Stimulated activated CD8-positive, alpha-beta memory T cell treated with anti-CD3 and anti-CD28 coated beads, Interleukin-12 subunit alpha, Interleukin-12 subunit beta, amount 100 ng/mL, for 1 hour (primary cell): ENCODE measurements at regions not wholly inside any gene's neighbourhood (a gene's known extent, or its start where the extent isn't known, plus 50 kb on each side); places are given as distances from the start of the nearest gene placed in this dataset.

ENCODE experiments used
- DNase-seq: peaks from one replicate; pipeline ENCODE4 v3.0.0-alpha.2; 2020; ENCODE audit warnings: low read depth

- DNase-seq, result no peak
Observed at GRCh38 chr17:5694551-5694950, 110.2 kb upstream of the NLRP1 start.

DNA sequence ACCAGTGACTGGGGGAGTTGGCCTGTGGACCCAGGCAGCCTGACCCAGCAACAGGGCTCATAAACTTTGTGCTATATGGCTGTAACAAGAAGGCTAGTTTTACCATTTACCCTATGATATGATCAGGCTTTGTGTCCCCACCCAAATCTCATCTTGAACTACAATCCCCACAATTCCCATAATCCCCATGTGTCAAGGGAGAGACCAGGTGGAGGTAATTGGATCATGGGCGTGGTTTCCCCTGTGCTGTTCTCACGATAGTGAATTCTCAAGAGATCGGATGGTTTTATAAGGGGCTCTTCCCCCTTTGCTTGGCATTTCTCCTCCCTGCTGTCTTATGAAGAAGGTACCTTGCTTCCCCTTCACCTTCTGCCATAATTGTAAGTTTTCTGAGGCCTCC lies 111.2 kb upstream of the NLRP1 start:
- DNase-seq, result no peak

DNA sequence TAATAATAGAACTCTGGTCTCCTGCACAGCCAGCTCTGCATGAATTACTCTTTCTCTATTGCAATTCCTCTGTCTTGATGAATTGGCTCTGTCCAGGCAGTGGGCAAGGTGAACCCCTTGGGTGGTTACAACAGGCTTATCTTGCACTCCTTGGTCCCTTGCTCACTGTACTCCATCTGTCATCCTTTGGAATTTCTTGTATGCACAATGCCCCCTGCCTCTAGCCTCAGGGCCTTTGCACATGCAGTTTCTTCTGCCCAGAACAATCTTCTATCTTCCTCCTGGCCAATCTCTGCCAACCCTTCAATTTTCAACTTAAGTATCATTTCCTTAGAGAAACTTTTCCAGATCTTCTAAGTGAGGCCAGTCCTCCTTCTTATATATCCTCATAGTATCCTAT lies 114.7 kb upstream of the NLRP1 start:
- DNase-seq, result no peak

DNA sequence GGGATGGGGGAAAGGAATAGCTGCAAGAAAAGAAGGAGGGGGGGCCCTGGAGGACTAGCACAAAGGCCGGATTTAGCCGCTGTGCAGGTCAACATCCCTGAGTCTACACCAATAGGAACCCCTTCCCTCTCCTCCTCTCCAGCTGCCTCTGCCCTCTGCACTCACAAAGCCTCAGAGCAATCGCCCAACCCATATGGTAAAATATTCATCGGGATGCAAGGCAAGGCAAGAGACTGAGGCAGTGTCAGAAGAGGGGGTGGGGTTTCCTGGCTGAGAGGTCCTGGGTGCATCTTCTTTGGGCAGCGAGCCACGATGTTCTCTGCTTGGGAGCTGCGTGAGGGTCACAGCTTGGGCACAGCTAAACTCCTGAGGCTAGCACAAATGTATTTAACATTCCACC lies 115.5 kb upstream of the NLRP1 start:
- DNase-seq, result no peak

- DNase-seq, result no peak
Observed at GRCh38 chr17:5700745-5701144, 116.4 kb upstream of the NLRP1 start.

DNA sequence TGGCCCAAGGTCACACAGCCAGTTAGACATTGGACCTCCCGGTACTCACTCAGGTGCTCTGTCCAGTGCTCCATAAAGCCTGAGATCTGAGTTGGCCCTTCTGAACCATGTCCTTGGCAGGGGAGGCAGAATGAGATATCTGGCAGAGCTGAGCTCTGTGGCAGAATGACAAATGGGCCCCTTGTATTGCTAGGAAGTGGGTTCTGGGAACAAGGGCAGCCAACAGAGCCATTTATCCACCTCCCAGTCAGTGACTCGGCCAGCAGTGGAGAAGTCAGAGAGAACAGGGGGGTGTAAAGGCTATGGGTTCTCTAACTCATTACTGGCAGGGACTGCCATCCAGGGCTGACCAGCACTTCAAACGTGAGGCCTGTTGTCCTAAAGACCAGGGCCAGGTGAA lies 117.1 kb upstream of the NLRP1 start:
- DNase-seq, result no peak

- DNase-seq, result no peak
Observed at GRCh38 chr17:5702951-5703510, 118.7 kb upstream of the NLRP1 start.

GRCh38 chr17:5703736-5704135 lies 119.4 kb upstream of the NLRP1 start:
- DNase-seq, result no peak

DNA sequence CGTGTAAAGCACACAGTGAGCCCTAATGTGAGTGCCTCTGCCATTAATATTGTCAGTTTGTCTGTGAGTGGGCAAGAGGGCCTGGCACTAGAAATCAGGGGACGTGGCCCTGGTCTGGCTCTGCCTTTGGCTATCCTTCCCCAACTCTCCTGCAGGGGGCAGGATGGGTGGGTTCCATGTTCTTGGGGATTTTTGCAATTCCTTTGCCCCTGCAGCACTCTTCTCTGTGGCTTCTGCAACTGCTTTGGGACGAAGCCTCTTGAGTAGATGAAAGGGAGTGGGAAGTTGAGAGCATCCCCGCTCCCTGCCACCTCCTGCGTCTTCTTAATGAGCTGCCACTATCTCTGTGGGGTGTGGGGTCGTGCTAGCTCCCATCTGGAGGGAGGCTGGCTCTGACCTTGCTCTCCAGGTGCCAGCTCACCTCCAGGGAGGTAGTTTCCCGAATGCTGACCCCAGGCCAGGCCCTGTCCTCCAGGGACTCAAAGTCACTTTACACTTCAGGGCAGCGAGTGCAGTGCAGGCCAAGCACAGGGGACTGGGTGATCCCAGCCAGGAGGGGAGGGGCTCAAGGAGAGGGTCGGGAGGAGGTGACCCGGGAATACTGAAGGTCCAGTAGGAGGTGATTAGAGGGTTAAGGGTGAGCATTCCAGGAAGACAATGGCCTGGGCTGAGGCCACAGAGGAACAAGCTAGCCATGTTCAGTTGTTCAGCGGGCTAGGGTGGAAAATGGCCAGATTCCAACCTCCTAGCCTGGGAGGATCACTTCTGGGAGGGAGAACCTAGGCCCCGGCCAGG lies 121.0 kb upstream of the NLRP1 start:
- no peak for DNase-seq

DNA sequence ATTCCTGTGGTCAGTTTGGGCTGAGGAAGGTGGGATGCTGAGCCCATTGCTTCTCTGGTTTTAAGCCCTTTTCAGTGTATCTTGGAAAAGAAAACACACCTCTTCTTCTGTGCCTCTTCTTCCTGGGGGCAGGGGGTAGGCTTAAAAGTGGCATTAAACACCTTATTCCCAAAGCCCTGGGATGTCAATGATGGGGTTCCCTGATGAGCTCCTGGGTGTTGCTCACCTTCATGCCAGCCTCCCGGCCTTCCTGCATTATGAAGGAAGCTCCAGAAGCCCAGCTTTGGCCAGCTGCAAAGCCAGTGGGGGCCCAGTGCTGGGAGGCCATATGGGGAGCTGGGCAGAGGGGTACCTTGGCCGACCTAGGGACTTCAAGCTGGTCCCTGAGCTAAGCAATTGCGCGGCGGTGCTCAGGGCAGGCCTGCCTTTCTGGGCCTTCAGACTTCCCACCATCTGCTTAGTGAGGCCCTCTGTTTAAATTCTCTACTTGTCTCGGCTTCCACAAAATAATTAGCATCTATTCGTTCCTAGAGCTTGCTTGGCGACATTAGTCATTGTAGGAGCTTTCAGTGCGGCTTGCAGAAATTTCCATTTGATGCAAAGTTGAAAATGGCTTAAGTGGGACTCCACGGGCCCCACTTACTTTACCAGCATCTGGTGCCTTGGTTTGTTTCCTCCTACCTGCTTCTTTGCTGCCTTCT lies 121.7 kb upstream of the NLRP1 start:
- no peak for DNase-seq

DNA sequence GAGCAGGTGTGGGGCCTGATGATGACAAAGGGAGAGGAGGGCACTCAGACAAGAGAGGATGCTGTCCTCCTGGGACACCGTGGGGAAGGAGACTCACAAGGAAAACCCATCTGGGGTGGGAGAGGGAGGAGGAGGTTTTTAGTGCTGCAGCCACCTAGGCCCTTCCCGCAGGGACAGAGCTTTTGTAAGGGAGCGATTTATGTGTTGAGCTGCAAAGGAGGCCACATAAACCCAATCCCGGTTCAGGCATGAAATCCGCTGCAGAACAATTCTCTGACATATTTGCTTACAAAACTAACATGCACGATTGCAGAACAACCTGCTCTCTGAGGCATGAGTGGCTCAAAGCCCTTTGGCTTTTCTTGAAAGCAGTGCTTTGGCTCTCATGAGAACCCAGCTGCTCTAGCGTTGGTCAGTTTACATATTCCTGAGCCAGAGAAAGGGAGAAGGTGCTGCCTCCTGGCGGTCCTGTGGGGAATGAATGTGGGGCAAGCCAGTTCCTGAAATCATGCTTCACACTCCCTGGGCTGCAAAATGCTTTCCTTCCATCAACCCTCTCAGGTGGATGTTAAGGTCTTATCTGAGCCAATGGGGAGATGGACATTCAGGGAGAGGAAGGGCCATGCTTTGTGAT lies 122.4 kb upstream of the NLRP1 start:
- peak; percentile 37 for DNase-seq

DNA sequence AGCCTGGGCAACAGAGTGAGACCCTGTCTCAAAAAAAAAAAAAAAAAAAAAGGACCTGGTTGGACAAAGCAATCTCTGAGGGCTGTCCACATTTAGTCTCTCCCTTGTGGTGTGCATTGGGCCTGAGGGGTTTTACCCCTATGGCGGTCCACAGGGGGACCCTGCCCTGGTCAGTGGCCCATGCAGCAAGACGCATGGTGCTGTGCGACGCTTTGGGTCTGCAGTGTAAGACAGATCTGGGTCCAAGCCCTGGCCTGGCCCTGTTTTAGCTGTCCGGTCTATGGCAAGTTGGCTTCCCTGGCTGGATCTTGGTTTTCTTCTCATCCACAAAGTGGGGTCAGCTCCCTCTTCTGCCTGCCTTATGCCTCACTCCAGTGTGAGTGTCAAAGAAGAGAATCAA lies 123.2 kb upstream of the NLRP1 start:
- DNase-seq, result no peak

DNA sequence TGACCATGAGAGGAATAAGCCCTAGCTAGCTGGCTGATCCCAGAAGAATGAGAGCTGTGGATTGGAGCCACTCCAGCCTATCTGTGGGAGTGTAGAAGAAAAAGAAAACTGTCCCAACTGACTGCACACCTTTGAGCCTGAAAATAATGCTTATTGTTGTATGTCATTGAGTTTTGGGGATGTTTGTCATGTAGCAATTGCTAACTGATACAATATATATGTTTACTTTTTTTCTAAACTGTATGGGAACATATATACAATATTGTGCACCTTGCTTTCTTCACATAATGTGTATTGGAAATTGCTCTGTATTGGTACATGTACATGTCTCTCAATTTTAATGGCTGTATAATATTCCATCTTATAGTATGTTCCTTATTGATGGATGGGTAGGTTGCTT lies 124.0 kb upstream of the NLRP1 start:
- no peak for DNase-seq

DNA sequence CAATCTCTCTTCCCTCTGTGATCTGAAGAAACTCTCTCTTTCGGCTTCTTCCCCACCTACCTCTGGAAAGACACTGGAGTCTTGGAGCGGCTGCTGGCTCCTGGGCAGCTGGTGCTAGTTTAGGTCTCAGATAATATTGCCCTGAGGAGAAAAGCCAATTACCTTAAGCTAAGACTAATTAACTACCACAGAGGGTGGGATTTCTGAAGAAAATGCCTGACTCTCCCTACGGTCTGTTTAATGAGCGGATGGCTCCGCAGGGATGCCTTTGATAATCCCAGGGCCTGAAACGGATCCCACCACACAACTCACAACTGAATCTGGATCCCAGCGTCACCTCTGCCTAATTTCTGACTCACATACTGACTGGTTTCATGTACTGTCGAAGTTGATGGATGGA lies 127.0 kb upstream of the NLRP1 start:
- no peak for DNase-seq

GRCh38 chr17:5714993-5715392 lies 130.7 kb upstream of the NLRP1 start:
- no peak for DNase-seq

- DNase-seq, result no peak
Observed at GRCh38 chr17:5715478-5715877, 131.2 kb upstream of the NLRP1 start.

GRCh38 chr17:5718726-5719125 lies 134.4 kb upstream of the NLRP1 start:
- no peak for DNase-seq

GRCh38 chr17:5719976-5720375 lies 135.7 kb upstream of the NLRP1 start:
- DNase-seq, result no peak

DNA sequence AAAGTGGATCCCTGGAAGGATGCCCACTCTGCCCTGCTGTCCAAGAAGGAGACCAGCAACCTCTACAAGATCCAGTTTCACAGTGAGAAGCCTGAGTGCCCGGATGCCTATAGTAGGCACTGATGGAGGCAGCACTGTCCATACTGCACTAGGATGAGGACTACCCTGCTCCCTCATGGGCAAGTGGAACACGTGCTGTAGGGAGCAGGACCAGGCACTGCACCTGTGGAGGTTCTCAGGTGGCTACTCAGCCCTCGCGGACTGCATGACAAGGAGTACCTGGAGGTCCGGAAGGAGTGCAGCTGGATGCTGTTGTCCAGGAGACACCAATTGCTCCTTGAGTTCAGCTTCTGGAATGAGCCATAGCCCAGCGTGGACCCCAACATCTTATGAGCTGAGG lies 146.1 kb upstream of the NLRP1 start:
- no peak for DNase-seq

DNA sequence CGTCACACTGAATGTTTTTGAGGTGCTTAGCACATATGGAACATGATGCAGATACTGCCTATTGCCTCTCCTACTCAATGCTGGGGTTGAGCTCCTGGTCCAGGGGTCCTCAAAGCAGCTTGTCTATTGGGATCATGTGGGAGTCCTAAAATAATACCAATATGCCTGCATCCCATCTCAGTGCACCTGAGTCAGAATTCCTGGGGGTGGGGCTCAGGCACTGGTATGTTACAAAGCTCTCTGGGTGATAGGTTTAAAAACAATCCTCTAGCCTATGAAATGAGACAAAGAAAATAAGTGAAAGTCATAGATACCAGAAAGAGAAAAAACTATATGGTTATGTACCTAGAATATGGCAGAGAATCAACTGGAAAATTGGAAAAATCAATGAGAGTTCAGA lies 156.6 kb upstream of the NLRP1 start:
- DNase-seq, result no peak

GRCh38 chr17:5741810-5742209 lies 157.5 kb upstream of the NLRP1 start:
- DNase-seq, result no peak

GRCh38 chr17:5745111-5745813 lies 161.0 kb upstream of the NLRP1 start:
- DNase-seq, result no peak
